CD8-positive, alpha-beta memory T cell (primary cell): ENCODE measurements at regions not wholly inside any gene's neighbourhood (a gene's known extent, or its start where the extent isn't known, plus 50 kb on each side); places are given as distances from the start of the nearest gene placed in this dataset.

Experiments used
- CTCF ChIA-PET: fragments of 350-600 bp; sonication (Branson Sonifier 250); formaldehyde crosslinking; loops from one replicate; lab custom pipeline; 2021; ENCODE audit warnings: antibody characterized with exemption; lab: Charles Lee
- POLR2A ChIA-PET: fragments of 350-600 bp; sonication (Branson Sonifier 250); formaldehyde crosslinking; loops from one replicate; lab custom pipeline; 2021; ENCODE audit warnings: antibody characterized with exemption; lab: Charles Lee
- DNase-seq, 5 donors: peaks; one replicate each; pipeline versions ENCODE4 v3.0.0 to v3.0.0-alpha.2; 2020 to 2022; ENCODE audit warnings: mixed read lengths in 1 of 5
- H3K27ac ChIP-seq: one replicate; pipeline ENCODE4 v1.7.0; 2013; ENCODE audit warnings: low read depth, mild to moderate bottlenecking, low read length, moderate library complexity
- H3K27me3 ChIP-seq: 2 replicates; pipeline ENCODE4 v1.7.0; 2013; ENCODE audit warnings: low read length, mild to moderate bottlenecking; ENCODE audit not compliant: insufficient read depth, poor library complexity, severe bottlenecking
- H3K36me3 ChIP-seq: 2 replicates; pipeline ENCODE4 v1.7.0; 2013; ENCODE audit warnings: mild to moderate bottlenecking, low read length, moderate library complexity; ENCODE audit not compliant: insufficient read depth
- H3K4me1 ChIP-seq: 2 replicates; pipeline ENCODE4 v1.7.0; 2013; ENCODE audit warnings: mild to moderate bottlenecking, low read length, moderate library complexity; ENCODE audit not compliant: insufficient read depth
- H3K4me3 ChIP-seq: 2 replicates; pipeline ENCODE4 v1.7.0; 2013; ENCODE audit warnings: mild to moderate bottlenecking, low read length
- H3K9me3 ChIP-seq: 2 replicates; pipeline ENCODE4 v1.7.0; 2013; ENCODE audit warnings: mild to moderate bottlenecking, low read length
- H3K27ac Mint-ChIP-seq, 8 donors: one replicate each; pipeline ENCODE4 v1.8.0; 2020 to 2021; ENCODE audit warnings: mixed read lengths in 8 of 8, mild to moderate bottlenecking in 6 of 8, inconsistent platforms in 3 of 8, moderate library complexity in 3 of 8
- H3K27me3 Mint-ChIP-seq, 2 donors: one replicate each; pipeline ENCODE4 v1.8.0; 2020 to 2021; ENCODE audit warnings: mixed read lengths in 2 of 2, mild to moderate bottlenecking in 1 of 2, moderate library complexity in 1 of 2
- H3K36me3 Mint-ChIP-seq, 3 donors: one replicate each; pipeline ENCODE4 v1.8.0; 2020 to 2021; ENCODE audit warnings: mixed read lengths in 3 of 3, inconsistent platforms in 1 of 3, mild to moderate bottlenecking in 1 of 3
- H3K4me1 Mint-ChIP-seq, 3 donors: one replicate each; pipeline ENCODE4 v1.8.0; 2020 to 2021; ENCODE audit warnings: mixed read lengths in 3 of 3, inconsistent platforms in 1 of 3, mild to moderate bottlenecking in 1 of 3
- H3K4me3 Mint-ChIP-seq, 7 donors: one replicate each; pipeline ENCODE4 v1.8.0; 2020 to 2021; ENCODE audit warnings: mixed read lengths in 7 of 7, mild to moderate bottlenecking in 6 of 7, moderate library complexity in 4 of 7, inconsistent platforms in 2 of 7
- H3K9me3 Mint-ChIP-seq, 5 donors: one replicate each; pipeline ENCODE4 v1.8.0; 2020 to 2022; ENCODE audit warnings: mixed read lengths in 5 of 5, mild to moderate bottlenecking in 3 of 5, moderate library complexity in 2 of 5, inconsistent platforms in 1 of 5

GRCh38 chr3:107325446-107325845, 51.8 kb upstream of the CCDC54 start:
- Mint-ChIP-seq H3K27ac (no peak overlapping the region), H3K36me3 (no peaks in the 10 kb centered on the region), H3K4me3 (no peak overlapping the region), H3K9me3 (peaks cover 0 to 4% (median 0%) of the 10 kb centered on the region in 5 donors), H3K27me3 (peaks cover 4 to 8% of the 10 kb centered on the region in 2 donors), H3K4me1 (no peaks in the 10 kb centered on the region)
- Histone ChIP-seq H3K36me3 (no peaks in the 10 kb centered on the region), H3K27ac (no peak overlapping the region), H3K27me3 (no peaks in the 10 kb centered on the region), H3K4me3 (no peak overlapping the region), H3K4me1 (no peaks in the 10 kb centered on the region), H3K9me3 (no peaks in the 10 kb centered on the region)
- POLR2A ChIA-PET: no interaction called here
- DNase-seq: no peak
- CTCF ChIA-PET: no interaction called here
